CD14-positive monocyte (primary cell): ENCODE measurements at regions not wholly inside any gene's neighbourhood (a gene's known extent, or its start where the extent isn't known, plus 50 kb on each side); places are given as distances from the start of the nearest gene placed in this dataset.

Source experiments
- DNase-seq, 3 donors: peaks; one replicate each; pipeline ENCODE4 v3.0.0-alpha.2; 2011 to 2022
- H2AFZ ChIP-seq: 2 replicates; pipeline ENCODE4 v1.6.0; 2012; ENCODE audit warnings: mild to moderate bottlenecking, low read depth, low read length, inconsistent platforms; ENCODE audit not compliant: insufficient read depth, poor library complexity, severe bottlenecking
- H3K27ac ChIP-seq, 2 donors: 1 replicate in 1 of 2; 2 replicates in 1 of 2; pipeline ENCODE4 v1.5.1; 2012 to 2013; ENCODE audit warnings: low read length in 2 of 2, control low read depth in 1 of 2, inconsistent platforms in 1 of 2, low read depth in 1 of 2, mild to moderate bottlenecking in 1 of 2
- H3K27me3 ChIP-seq, 2 donors: one replicate each; pipeline versions ENCODE4 v1.6.0 to v1.6.1; 2011 to 2013; ENCODE audit warnings: low read length in 2 of 2; ENCODE audit not compliant: control insufficient read depth in 2 of 2, insufficient read depth in 2 of 2
- H3K36me3 ChIP-seq, 2 donors: replicated peaks in 1 of 2; 1 replicate in 1 of 2; 2 replicates in 1 of 2; pipeline versions ENCODE4 v1.5.1 to v1.6.1; 2012 to 2013; ENCODE audit warnings: low read length in 2 of 2, control low read depth in 1 of 2, inconsistent platforms in 1 of 2, mild to moderate bottlenecking in 1 of 2; ENCODE audit not compliant: insufficient read depth in 2 of 2, control insufficient read depth in 1 of 2
- H3K4me1 ChIP-seq, 2 donors: 1 replicate in 1 of 2; 2 replicates in 1 of 2; pipeline versions ENCODE4 v1.5.1 to v1.6.1; 2012 to 2013; ENCODE audit warnings: low read length in 2 of 2, control low read depth in 1 of 2, inconsistent platforms in 1 of 2, mild to moderate bottlenecking in 1 of 2, moderate library complexity in 1 of 2; ENCODE audit not compliant: insufficient read depth in 2 of 2, control insufficient read depth in 1 of 2
- H3K4me2 ChIP-seq: replicated peaks from 2 replicates; pipeline ENCODE3; 2012; ENCODE audit warnings: low read length, moderate library complexity, mild to moderate bottlenecking; ENCODE audit not compliant: poor library complexity, severe bottlenecking; ENCODE audit errors: extremely low read depth
- H3K4me3 ChIP-seq, 3 experiments: fragments of 200-600 bp in 1 of 3; sonication (generic) in 1 of 3; replicated peaks in 1 of 3; 1 replicate in 2 of 3; 2 replicates in 1 of 3; pipeline ENCODE4 v1.5.1; 2011 to 2013; ENCODE audit warnings: low read length in 3 of 3, mild to moderate bottlenecking in 3 of 3, control low read depth in 2 of 3, low read depth in 2 of 3, inconsistent platforms in 1 of 3, moderate library complexity in 1 of 3
- H3K79me2 ChIP-seq: 2 replicates; pipeline ENCODE4 v1.6.0; 2012; ENCODE audit warnings: mild to moderate bottlenecking, control low read depth, inconsistent platforms, low read length, moderate library complexity; ENCODE audit not compliant: insufficient read depth
- H3K9ac ChIP-seq: 2 replicates; pipeline ENCODE4 v1.6.0; 2017; ENCODE audit warnings: low read length, mild to moderate bottlenecking; ENCODE audit not compliant: insufficient read depth, poor library complexity, severe bottlenecking
- H3K9me3 ChIP-seq, 2 donors: replicated peaks in 1 of 2; 1 replicate in 1 of 2; 2 replicates in 1 of 2; pipeline versions ENCODE4 v1.5.1 to v1.6.1; 2012 to 2013; ENCODE audit warnings: low read length in 2 of 2, control low read depth in 1 of 2; ENCODE audit not compliant: control insufficient read depth in 1 of 2, insufficient read depth in 1 of 2
- H4K20me1 ChIP-seq: 2 replicates; pipeline ENCODE4 v1.6.0; 2012; ENCODE audit warnings: mild to moderate bottlenecking, low read length, control low read depth, moderate library complexity; ENCODE audit not compliant: insufficient read depth
- H3K27ac Mint-ChIP-seq, 7 donors: one replicate each; pipeline ENCODE4 v1.8.0; 2020; ENCODE audit warnings: mild to moderate bottlenecking in 7 of 7, mixed read lengths in 7 of 7, moderate library complexity in 6 of 7, inconsistent platforms in 2 of 7
- H3K27me3 Mint-ChIP-seq, 3 donors: one replicate each; pipeline ENCODE4 v1.8.0; 2021 to 2022; ENCODE audit warnings: low read depth in 3 of 3, mild to moderate bottlenecking in 3 of 3, mixed read lengths in 3 of 3, moderate library complexity in 3 of 3, inconsistent platforms in 1 of 3
- H3K36me3 Mint-ChIP-seq, 2 donors: one replicate each; pipeline ENCODE4 v1.8.0; 2020; ENCODE audit warnings: mixed read lengths in 2 of 2, inconsistent platforms in 1 of 2, mild to moderate bottlenecking in 1 of 2
- H3K4me1 Mint-ChIP-seq: one replicate; pipeline ENCODE4 v1.8.0; 2020; ENCODE audit warnings: mild to moderate bottlenecking, mixed read lengths
- H3K4me3 Mint-ChIP-seq, 2 donors: one replicate each; pipeline ENCODE4 v1.8.0; 2020; ENCODE audit warnings: mild to moderate bottlenecking in 2 of 2, mixed read lengths in 2 of 2, moderate library complexity in 1 of 2
- H3K9me3 Mint-ChIP-seq, 7 donors: one replicate each; pipeline ENCODE4 v1.8.0; 2020 to 2022; ENCODE audit warnings: mixed read lengths in 7 of 7, mild to moderate bottlenecking in 6 of 7, moderate library complexity in 6 of 7, inconsistent platforms in 2 of 7
- CTCF ChIP-seq: fragments of 200-600 bp; IDR thresholded peaks from one replicate; pipeline ENCODE4 v1.8.0; 2022; ENCODE audit warnings: antibody characterized with exemption, mild to moderate bottlenecking
- WGBS: methylation state at CpG from one replicate; pipeline ENCODE4 v1.1.5; 2013; ENCODE audit warnings: missing lambda C conversion rate; ENCODE audit not compliant: insufficient coverage; 5-methylcytosine and 5-hydroxymethylcytosine counted together
- intact Hi-C, 2 donors: fragments of 100-400 bp; cut with micrococcal nuclease; formaldehyde crosslinking; loops; one replicate each; pipeline versions ENCODE4 v1.15.0 to v1.15.1; 2023

GRCh38 chr16:6837722-6838121, 494.9 kb upstream of the RBFOX1 start:
- no peak overlapping the region for H3K27ac Mint-ChIP-seq
- no peaks in the 10 kb centered on the region for H3K36me3 Mint-ChIP-seq
- Histone ChIP-seq H4K20me1 (no peaks in the 10 kb centered on the region), H3K27ac (no peak overlapping the region), H3K36me3 (no peaks in the 10 kb centered on the region), H3K9me3 (no peaks in the 10 kb centered on the region), H3K79me2 (no peaks in the 10 kb centered on the region), H3K4me3 (no peak overlapping the region), H3K27me3 (no peaks in the 10 kb centered on the region), H3K4me1 (no peaks in the 10 kb centered on the region), H2AFZ (no peak overlapping the region), H3K4me2 (no peak overlapping the region), H3K9ac (no peak overlapping the region)
- 100% methylated on average over 1 of the region's 2 CpGs for WGBS
- intact Hi-C loops: no loop called here
- H3K9me3 Mint-ChIP-seq: peaks cover 0 to 13% (median 3%) of the 10 kb centered on the region in 7 donors
- no peak overlapping the region for H3K4me3 Mint-ChIP-seq
- H3K4me1 Mint-ChIP-seq: no peaks in the 10 kb centered on the region
- no peaks in the 10 kb centered on the region for H3K27me3 Mint-ChIP-seq
- no peak for DNase-seq
- TF ChIP-seq CTCF: no peak

- WGBS: no CpG with 5 or more reads among the region's 3 CpGs
- Histone ChIP-seq H3K27me3 (no peaks in the 10 kb centered on the region), H3K9me3 (no peaks in the 10 kb centered on the region), H3K4me3 (no peak overlapping the region), H4K20me1 (no peaks in the 10 kb centered on the region), H3K4me2 (no peak overlapping the region), H3K9ac (no peak overlapping the region), H3K36me3 (no peaks in the 10 kb centered on the region), H3K79me2 (no peaks in the 10 kb centered on the region), H3K4me1 (no peaks in the 10 kb centered on the region), H2AFZ (no peak overlapping the region), H3K27ac (no peak overlapping the region)
- intact Hi-C loops: no loop called here
- Mint-ChIP-seq H3K4me1 (no peaks in the 10 kb centered on the region), H3K9me3 (peaks cover 0 to 15% (median 3%) of the 10 kb centered on the region in 7 donors), H3K4me3 (no peak overlapping the region), H3K27ac (no peak overlapping the region), H3K27me3 (no peaks in the 10 kb centered on the region), H3K36me3 (no peaks in the 10 kb centered on the region)
- TF ChIP-seq CTCF: no peak
- DNase-seq: no peak
These were observed 495.9 kb upstream of the RBFOX1 start for GRCh38 chr16:6836766-6837165.
